Ecto neural progenitor cell (in vitro differentiated cells): ENCODE measurements at regions not wholly inside any gene's neighbourhood (a gene's known extent, or its start where the extent isn't known, plus 50 kb on each side); places are given as distances from the start of the nearest gene placed in this dataset.

ENCODE experiments used
- DNase-seq: peaks from one replicate; pipeline ENCODE4 v3.0.0-alpha.2; 2018; ENCODE audit warnings: low spot score

DNA sequence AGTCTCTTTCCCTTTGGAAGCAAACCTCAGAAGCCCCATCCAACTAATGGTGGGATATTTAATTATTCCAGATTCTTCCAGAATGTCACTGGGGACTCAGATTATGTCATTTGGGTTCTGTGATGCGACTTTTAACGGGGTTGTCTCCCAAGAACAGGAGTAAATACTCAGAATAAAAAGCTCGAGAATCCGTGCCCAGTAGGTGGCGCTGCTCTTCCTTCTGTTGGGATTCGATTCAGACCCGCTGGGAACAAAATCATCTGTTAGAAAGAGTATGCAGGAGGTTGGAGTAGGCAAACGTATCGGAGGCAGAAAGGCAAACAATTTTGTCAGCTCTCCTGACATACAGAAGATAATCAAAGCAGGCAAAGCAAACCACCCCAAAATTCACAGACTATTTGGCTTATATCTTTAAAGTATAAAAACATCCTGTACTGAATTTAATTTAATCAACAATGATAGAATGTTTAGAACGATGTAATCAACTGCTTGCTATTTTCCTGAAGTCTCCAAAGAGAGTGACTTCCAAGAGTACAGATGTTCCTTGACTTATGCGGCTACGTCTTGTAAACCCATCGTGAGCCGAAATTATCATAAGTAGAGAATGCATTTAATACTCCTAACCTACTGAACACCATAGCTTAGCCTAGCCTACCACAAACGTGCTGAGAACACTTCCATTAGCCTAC is 169.8 kb upstream of the RAI14 start:
- peak; percentile 85 for DNase-seq

DNA sequence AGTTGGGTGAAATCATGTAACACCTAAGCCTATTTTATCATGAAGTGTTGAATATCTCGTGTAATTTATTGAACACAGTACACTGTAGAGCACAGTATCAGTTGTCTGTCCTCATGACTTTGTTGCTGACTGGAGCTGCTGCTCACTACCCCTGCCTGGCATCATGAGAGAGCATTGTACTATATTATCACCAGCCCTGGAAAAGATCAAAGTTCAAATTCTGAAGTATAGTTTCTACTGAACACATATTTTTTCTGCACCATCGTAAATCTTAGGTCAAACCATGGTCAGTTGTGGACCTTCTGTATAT is 169.3 kb upstream of the RAI14 start:
- DNase-seq, result no peak

DNA sequence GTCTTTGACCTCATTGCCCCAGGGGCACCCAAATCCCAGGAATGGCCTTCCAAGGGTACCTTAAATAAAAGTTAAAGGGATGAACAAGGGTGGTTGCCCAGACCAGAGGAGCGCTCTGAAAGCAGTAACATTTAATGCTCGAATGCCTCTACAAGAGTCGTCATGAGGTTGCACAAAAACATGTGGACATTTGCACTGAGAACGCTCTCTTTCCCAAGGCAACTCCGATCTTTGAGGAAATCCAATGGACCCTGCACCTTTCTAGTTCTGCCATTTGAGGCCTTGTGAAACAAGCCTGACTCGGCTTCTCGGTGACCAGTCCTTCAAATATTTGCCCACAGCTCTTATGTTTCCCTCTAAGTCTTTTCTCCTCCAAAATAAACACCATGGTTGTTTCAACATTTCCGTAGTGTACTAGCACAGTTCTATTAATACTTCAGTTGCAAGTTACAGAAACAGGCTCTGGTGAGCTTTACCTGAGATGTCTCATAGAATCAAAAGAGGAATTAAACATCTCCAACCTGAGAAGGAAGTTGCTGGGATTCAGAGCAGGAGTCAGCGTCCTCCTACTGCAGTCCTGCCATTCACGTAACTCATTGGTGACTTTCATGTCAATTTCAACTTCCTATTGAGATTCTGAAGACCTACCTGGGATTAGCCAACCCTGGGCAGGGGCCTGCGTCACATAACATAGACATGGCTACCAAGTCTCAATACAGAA is 168.8 kb upstream of the RAI14 start:
- DNase-seq, result no peak

DNA sequence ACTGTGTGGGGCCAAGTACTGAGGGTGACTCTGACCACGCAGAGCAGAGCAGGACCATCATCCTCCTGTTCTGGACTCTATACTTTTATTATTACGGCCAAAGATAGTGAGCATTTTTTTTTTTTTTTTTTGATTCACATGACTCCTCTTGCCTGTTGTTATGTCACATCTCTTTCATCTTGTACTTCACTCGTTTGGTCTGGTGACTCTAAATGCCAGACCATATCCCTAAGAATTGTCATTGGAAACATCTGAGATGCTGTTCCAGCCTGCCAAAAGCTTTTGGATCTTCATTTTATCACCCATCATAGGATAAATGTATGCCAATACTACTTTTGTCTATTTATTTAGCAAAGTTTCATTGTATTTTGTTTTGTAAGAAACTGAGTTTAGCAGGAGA is 168.2 kb upstream of the RAI14 start:
- DNase-seq, result no peak

DNA sequence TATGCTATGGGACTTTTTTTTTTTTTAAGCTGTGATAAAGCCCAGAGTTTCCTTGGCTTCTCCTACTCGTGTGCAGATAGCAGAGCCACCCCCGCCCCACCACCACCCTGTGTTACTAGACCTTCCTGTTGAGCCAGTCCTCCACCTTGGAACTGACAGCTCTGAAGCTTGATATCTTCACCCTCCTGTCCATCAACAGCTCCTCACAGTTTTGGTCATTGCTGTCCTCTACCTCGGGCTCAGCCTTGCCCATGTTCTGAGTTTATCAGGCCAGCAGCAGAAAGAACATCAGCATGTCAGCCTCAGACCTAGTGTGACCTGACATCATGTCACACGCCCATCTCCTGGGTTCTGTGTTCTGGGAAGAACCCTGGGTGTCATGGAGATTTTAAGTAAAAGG is 167.1 kb upstream of the RAI14 start:
- no peak for DNase-seq

DNA sequence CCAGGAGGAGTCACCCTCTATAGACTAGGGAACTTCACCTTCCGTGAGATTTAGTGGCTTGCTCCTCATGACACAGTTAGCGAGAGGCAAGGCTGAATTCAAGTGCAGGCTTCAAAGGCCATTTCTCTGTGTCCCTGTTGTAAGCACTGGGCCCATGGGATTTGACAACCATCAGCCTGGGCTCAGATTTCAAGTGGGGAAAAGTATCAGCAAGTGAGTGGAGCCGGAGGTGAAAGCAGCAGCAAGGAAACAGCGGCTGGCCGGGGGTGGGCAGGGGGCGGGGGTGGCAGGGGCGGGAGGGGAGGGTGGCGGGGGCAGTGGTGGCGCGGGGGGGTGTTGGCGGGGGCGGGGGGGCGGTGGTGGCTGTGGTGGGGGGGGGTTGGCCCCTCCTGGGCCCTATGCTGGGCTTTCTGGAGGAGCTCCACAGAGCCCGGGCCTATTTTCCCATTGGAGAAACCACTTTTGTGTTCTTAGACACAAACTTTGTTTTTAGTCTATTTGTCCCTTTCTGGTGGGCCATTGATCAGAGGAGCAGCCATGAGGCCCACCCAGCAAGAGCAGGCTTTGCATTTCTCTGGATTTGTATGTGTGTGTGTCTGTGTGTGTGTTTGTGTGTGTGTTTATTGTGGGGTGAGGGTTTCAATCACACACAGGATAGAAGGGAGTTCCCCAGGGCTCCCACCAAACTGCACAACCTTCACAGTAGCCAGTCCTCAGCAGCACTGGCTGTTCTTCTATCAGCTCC is 165.4 kb upstream of the RAI14 start:
- DNase-seq, result no peak

DNA sequence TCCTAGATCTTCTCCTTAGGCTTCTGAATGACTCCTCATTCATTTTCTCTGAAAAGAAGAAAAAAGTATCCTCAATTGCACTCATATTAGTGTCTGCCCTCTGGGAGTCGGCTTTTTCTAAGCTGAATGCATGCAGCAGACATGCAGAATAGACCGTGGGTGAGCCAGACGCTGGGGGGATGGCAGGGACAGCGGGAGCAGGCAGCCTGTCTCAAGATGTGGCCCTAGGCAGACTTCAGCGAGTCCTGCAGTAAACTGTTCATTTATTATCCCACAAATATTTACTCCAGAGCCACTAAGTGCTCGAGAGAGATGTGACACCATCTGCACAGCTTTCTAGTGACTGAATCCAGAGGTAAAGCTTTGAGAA is 164.9 kb upstream of the RAI14 start:
- no peak for DNase-seq

DNA sequence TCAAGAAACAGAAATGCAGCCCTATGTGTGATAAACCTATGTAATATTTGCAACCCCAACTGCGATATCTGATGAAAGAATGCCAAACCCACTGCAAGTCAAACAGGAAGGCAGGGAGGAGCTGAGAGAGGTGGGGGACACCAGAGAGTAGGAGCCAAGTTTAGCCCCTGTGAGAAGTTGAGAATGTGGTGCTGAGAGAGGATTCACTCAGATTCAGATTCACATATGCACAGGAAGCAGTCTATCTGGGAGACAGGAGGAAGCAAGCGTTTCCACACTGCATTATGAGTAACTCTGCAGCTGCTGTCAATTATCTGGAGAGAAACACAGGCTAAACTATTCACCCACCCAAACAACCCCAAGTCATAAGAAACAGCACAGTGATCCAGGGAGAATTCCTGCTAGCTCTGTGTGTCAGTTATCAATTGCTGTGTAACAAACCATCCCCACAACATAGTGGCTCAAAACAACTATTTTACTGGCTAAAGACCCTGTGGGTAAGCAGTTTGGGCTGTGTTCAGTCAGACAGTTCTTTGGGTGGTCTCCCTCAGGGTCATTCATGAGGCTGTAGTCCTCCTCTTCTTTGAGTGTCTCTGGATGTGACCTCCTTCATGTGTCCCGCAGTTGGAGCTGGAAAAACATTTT is 161.9 kb upstream of the RAI14 start:
- no peak for DNase-seq

DNA sequence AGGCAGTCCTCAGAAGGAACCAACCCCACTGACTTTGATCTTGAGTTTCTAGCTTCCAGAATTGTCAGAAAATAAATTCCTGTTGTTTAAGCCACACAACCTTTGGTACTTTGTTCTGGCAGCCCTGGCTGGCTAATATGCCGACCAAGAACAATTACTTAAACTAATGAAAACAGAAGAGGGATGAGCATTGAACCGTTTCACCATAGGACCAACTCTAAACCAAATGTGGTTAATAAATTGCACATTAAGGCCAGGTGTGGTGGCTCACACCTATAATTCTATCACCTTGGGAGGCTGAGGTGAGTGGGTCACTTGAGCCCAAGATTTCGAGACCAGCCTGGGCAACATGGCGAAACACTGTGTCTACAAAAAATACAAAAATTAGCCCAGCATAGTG is 160.9 kb upstream of the RAI14 start:
- DNase-seq, result no peak

DNA sequence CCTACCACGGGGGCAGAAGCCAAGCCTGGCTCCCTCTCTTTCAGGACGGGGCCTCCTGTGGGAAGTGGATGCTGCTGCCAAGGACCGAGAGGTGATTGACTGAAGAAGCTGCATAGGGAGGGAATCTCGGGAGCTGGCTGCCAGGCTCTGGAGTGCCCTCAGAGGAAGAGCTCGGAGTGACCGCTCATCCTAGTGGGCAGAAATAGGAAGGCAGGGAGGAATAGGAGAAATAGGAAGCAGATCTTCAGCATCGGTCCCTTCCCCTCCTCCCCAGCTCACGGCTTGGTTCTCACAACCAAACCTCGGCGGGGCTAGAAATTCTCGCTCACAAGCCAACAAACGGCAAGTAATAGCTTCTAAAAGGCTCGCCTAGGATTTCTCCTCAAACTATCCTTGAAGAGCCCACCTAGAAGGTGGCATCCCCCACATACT is 159.9 kb upstream of the RAI14 start:
- no peak for DNase-seq

DNA sequence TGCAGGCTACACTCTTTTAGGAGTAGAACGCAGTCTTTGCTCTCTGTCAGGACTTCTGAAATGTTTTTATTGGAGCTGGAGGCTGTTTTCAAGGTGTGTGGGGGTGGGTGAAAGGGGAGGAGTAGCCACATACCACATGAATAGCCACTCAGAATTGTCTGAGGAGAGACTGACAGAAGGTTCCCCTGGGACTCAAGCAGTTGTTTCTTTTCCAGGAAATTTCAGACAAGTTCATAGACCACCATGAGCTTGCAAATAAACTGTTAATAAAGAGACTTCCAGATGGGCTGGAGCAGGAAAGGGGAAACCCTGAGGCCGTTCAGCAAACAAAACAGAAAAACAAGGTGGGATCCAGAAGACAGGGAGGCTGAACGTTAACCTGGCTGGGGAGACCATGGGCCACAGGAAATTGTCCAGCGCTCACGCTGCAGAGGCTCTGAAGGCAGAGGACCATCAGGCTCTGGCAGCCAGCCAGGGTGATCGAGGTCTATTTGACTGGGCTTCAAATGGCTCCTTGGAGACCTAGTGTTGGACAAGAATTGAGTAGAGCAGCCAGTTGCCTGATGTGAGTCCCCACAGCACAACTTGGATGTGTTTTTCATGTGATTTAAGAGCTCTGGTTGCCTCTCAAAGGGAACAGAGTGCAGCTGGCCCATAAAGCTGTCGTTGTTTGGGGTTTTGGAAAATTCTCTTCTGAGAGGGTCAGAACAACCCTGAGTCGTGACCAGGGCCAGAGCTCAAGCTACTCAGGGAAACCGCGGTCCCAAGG is 159.2 kb upstream of the RAI14 start:
- no peak for DNase-seq

DNA sequence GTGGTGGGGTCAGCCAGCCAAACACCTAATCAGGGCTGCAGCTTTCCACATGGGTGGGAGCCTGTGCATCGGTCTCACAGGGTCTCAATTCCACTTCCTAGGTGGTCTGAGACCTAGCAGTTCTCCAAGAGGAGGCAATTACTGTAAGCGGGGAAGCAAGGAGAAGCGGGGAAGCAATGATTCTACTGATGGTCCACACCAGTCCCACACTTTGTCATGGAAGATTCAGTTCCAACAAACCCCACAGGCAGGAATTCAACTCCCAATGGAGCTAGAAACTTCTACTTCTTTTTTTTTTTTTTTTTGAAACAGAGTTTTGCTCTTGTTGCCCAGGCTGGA is 158.7 kb upstream of the RAI14 start:
- DNase-seq, result no peak

DNA sequence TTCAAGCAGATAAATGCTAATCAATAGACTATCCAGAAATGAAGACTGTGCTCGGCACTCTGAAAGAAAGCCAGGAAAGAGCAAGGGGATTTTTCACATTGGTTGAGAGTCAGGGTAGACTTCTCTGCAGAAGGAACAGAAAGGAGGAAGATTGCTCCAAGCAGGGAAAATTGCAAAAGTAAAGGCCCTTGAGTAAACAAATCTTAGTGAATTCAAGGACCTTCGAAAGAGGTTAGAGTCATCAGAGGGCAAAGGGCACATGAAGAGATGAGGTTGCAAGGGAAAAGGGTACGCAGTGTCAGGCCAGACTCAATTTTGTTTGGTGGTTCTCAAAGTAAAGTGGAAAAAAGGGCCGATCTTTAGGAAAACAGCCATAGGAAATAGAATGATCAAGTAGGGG is 157.6 kb upstream of the RAI14 start:
- DNase-seq, result no peak

DNA sequence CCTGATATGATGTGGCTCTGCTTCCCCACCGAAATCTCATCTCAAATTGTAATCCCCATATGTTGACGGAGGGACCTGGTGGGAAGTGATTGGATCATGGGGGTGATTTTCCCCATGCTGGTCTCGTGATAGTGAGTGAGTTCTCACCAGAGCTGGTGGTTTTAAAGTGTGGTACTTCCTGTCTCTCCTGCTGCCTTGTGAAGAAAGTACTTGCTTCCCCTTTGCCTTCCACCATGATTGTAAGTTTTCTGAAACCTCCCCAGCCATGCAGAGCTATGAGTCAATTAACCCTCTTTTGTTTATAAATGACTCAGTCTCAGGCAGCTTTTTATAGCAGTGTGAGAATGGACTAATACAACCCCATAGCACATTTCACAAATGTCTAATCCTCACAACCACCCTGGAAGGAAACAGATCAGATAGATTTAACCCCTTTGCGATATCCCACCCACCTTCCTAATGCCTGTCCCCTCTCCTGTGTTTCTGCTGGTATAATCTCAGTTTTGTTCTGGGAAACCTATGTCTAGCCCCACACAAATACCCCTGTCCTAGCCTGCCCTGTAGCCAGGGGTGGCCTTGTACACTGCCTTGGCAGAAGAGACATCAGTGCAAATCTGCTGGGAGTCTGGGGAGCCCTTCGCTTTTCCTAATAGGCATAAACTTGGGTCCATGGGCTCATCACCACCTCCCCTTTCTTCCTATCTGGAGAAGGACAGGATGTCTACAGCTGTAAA is 157.0 kb upstream of the RAI14 start:
- no peak for DNase-seq

DNA sequence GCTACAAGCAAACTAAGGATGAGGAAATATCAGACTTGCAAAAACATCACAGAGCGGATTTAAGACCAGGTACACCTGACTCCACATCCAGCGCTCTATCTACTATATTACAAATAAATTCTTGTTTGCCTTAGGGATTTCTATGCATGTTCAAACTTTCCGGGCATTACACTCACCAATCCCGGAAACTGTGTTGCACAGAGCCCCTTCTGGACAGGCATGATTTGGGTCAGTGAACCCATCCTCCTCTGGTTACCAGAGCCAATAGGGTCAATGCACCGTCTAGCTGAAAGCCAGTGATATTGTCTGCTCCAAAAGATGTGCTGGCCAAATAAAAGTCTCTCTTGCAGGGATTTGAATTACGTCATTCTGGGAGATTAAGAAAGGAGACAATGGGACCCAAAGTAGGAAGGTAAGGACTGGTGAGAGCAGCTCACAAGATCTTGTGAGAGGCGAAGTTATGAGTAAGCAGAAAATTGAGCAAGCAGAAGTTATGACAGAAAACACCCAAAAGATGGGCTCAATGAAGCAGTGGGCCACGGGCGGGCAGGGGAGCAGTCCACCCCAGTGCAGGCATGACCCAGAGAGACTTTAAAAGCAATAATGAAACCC is 155.8 kb upstream of the RAI14 start:
- DNase-seq, result no peak

DNA sequence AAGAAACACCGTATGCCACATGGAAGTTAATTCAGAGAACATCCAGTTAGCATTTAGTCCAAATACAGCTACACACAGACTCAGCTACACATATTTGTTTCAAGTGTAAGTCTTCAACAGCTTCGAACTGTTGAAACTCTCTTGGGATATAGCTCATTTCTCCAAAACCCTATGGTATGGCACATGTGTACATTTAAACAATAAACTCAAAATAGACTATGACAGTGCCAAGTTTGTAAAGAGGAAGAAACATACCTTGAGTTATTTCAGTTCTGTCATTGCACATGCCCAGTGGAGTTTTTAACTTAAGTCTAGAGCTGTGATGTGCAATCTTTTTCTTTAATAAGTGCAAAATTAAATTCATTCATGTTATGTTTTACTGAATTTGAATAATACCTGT is 155.1 kb upstream of the RAI14 start:
- no peak for DNase-seq

DNA sequence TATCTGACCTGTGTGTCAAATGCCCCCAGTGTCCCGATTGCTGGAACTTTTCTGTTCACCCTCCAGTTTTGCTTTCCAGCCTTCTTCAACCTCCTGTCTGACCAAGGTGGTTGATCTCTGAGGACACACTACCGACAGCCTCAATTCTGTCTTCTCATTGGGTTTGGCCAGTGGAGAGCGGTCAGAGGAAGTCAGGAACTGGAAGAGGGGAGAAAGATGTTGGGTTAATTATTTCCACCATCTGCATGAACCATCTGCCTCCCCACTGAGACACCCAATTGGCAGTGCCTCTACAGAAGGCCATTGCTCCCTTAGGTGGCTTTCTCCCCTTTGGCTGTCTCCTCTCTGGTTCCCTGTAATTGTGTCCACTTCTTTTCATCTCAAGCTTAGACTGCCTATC is 154.3 kb upstream of the RAI14 start:
- no peak for DNase-seq

DNA sequence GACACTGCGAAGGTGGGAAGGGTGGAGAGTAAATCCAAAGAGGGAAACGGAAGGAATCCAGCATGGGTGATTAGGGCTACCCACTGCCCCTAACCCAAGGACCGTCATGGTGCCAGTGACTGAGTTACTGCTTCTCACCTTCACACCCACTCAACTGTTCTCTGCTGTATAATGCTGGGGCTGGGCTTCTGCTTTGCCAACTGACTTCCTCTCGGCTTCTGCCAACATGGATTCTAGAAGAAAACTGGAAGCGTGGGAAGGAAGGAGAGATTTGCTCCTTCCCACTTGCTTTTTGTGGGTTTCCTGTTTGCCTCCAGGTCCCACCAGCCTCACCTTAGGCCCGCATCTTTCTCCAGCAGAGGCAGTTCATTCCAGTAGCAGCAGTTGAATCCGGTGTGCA is 153.5 kb upstream of the RAI14 start:
- DNase-seq, result no peak

DNA sequence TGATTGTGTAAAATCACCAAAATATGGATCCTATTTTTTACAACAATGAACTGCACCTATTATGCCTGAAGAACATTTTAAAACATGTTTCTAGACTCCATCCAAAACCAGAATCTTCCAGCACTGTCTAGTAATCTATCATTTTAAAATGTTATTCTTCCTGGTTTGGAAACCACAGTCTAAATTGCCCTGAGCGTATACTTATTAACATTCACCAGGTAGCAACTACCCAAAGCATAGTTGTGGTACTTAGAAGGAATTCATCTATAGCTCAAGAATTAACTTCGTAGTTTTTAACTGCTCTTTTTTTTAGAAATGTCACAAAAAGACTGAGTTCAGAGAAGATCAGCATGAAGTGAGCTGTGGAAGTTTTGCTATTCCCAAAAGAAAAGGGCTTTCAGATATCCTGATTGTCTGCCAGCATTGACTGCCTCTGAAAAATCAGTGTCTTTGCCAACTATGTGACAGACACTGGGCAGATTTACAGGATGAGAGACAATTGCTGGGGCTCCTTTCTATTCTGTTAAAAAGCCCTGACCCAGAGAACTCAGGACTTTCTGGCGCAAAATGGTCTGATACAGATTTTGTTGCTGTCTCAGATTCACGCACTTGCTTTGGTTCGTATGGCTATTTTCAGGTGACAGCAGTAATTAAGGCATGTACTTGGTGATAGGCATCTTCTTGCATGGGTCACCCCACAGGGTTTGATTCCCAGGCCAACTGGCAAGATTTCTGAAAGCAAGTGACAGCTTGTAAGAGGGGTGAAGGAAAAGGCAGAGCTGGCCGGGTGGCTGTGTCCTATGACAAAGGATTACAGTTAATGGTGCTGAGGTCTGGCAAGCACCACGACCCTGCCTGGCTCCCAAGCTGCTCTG is 152.5 kb upstream of the RAI14 start:
- no peak for DNase-seq

DNA sequence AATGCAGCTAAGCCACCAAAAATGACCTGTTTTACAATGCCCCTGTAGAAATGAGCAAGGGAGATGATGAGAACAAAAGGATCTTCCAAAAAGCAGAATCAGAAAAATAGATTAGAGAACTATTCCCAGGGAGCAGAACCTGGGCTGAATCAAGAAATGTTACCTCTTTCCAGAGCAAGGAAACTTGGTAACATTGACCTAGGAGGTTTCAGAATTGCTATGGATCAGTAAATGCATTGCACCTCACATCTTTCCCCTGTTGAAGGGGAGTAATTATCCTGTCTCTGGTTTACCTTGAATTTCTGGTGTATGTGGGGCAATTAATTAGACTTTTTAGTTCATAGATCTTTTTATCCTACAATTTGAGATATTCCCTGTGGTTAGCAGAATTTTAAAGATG is 151.2 kb upstream of the RAI14 start:
- no peak for DNase-seq
